ENCODE measurements at regions not wholly inside any gene's neighbourhood (a gene's known extent, or its start where the extent isn't known, plus 50 kb on each side); places are given as distances from the start of the nearest gene placed in this dataset.
A peak's percentile ranks its signal among the peaks of the same experiment; 100 is the strongest.

DNA sequence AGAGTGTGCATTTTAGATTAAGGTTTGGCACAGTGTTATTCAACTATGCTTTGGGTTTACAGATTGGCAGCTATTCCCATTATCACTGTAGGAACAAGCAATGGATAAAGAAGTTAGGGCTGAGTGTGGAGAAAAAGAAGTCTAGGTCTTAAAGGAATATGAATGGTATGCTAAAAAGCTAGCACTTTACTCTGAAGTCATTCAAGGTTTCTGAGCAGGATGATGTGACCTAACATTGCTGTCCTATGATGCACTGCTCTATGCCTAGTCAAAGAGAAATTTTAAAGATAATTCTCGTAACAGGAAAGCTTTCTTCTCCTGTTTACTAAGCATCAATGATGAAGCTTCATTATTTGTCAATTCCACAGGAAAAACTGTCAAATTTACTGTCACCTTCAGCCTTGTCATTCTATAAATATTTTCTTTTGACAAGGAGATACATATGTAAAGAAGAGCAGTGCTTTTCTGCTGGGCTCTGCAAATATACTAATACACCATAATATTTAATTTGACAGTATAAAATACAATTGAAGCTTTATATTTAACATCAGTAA is 476.1 kb upstream of the PTPRD start:
- no peak for TF ChIP-seq CTCF (conservative IDR thresholded peaks at IDR 0.05; ENCODE audit: low read depth, low read length)
- DNase-seq (ENCODE audit: low read depth), result peak; percentile 62
- no peak overlapping the region for H3K4me3 ChIP-seq (ENCODE audit: low read depth, low read length)

DNA sequence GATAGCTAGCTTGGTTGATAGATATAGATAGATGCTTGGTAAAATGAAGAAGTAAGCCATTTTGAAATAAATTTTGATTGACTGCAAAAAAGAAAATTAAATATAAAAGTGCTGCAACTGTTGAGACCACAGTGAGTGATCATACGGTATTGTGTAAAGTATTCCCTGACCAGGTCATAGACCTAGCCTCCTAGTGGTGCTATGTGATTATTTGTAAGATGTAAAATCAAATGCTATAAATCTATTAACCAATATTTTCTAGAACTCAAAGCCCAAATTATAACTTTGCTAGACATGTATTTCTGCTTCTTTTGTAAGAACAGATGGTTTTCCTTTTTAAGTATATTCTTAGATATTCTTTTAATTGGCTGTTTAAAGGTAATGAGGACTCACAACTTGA is 480.2 kb upstream of the PTPRD start:
- DNase-seq (ENCODE audit: low read depth), result no peak
- H3K4me3 ChIP-seq (ENCODE audit: low read depth, low read length), result no peak overlapping the region
- TF ChIP-seq CTCF (conservative IDR thresholded peaks at IDR 0.05; ENCODE audit: low read depth, low read length), result no peak

- H3K4me3 ChIP-seq (ENCODE audit: low read depth, low read length), result no peak overlapping the region
- TF ChIP-seq CTCF (conservative IDR thresholded peaks at IDR 0.05; ENCODE audit: low read depth, low read length), result no peak
- DNase-seq (ENCODE audit: low read depth), result no peak
Observed at GRCh38 chr9:11097020-11097419, 484.2 kb upstream of the PTPRD start.

- TF ChIP-seq CTCF (conservative IDR thresholded peaks at IDR 0.05; ENCODE audit: low read depth, low read length), result no peak
- no peak overlapping the region for H3K4me3 ChIP-seq (ENCODE audit: low read depth, low read length)
- no peak for DNase-seq (ENCODE audit: low read depth)
Observed at GRCh38 chr9:11103525-11103924, 490.7 kb upstream of the PTPRD start.

DNA sequence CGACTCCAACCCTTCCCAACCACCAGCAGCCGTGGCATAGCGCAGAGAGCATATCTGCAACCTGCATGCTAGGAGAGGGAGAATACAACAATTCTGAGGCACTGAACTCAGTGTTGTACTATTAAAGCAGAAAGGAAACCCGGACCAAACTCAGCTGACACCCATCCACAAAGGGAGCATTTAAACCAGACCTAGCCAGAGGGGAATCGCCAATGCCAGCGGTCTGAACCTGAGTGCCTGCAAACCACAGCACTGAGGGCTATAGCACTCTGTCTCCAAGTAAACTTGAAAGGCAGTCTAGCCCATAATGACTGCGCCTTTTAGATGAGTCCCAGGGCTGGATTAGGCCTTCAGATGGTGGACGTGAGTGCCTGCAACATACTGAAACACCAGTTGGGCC is 494.4 kb upstream of the PTPRD start:
- DNase-seq (ENCODE audit: low read depth), result no peak
- no peak for TF ChIP-seq CTCF (conservative IDR thresholded peaks at IDR 0.05; ENCODE audit: low read depth, low read length)
- H3K4me3 ChIP-seq (ENCODE audit: low read depth, low read length), result no peak overlapping the region

DNA sequence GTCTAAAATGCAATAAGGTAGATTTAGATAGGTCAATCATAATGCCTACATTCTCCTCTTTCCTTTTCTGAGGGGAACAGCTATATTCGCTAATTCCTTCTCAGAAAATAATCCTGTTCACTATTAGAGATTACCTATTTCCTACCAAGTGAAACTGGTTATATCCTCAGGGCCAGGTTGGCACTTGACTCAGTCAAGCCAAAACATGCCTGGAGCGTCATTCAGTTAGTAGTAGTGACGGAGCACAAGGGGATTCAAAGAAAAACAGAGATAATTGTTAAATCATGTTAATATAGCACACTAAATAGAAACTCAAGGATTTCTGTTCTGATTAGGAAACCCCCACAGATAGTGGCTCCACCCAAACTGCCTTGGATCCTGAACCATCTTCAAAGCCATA is 515.4 kb upstream of the PTPRD start:
- TF ChIP-seq CTCF (conservative IDR thresholded peaks at IDR 0.05; ENCODE audit: low read depth, low read length), result no peak
- DNase-seq (ENCODE audit: low read depth), result no peak
- H3K4me3 ChIP-seq (ENCODE audit: low read depth, low read length), result no peak overlapping the region

DNA sequence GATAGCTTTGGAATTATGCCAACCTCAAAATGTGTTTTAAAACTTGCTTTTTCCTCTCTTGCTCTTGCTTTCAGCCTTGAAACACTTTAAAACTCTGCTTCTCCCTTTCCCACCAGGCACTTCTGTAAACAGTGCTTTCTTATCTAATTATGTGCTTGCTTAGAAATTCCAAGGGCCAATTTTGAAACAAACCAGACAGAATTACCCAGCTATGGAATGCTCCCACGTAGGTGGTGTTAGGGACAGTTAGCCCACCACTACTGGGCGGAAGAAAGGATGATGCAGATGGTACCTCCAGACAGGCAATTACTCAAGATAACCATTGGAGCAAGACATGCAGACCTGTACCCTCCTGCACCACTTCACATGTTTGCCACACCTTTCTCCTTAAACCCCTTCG is 523.0 kb upstream of the PTPRD start:
- H3K4me3 ChIP-seq (ENCODE audit: low read depth, low read length), result no peak overlapping the region
- TF ChIP-seq CTCF (conservative IDR thresholded peaks at IDR 0.05; ENCODE audit: low read depth, low read length), result no peak
- DNase-seq (ENCODE audit: low read depth), result no peak
